Chondrocyte (in vitro differentiated cells): ENCODE measurements at regions not wholly inside any gene's neighbourhood (a gene's known extent, or its start where the extent isn't known, plus 50 kb on each side); places are given as distances from the start of the nearest gene placed in this dataset.

Experiments
- DNase-seq: peaks from one replicate; pipeline ENCODE4 v3.0.0; 2021; ENCODE audit warnings: mixed read lengths, low spot score
- H3K27ac Mint-ChIP-seq: one replicate; pipeline ENCODE4 v1.8.0; 2021; ENCODE audit warnings: mild to moderate bottlenecking, moderate library complexity, mixed read lengths; ENCODE audit not compliant: unreplicated experiment
- H3K27me3 Mint-ChIP-seq: 2 replicates; pipeline ENCODE4 v1.8.0; 2021; ENCODE audit warnings: low read depth, mixed read lengths
- H3K36me3 Mint-ChIP-seq: 2 replicates; pipeline ENCODE4 v1.8.0; 2021; ENCODE audit warnings: low read depth, mixed read lengths
- H3K4me1 Mint-ChIP-seq: 2 replicates; pipeline ENCODE4 v1.8.0; 2021; ENCODE audit warnings: low read depth, mild to moderate bottlenecking, mixed read lengths
- H3K4me3 Mint-ChIP-seq: one replicate; pipeline ENCODE4 v1.8.0; 2021; ENCODE audit warnings: mild to moderate bottlenecking, moderate library complexity, mixed read lengths; ENCODE audit not compliant: unreplicated experiment
- H3K9me3 Mint-ChIP-seq: 2 replicates; pipeline ENCODE4 v1.8.0; 2021; ENCODE audit warnings: low read depth, mixed read lengths
- TF ChIP-seq, protein P1 (sequence below): fragments of 200-600 bp; sonication (generic); IDR thresholded peaks from 2 replicates; pipeline ENCODE4 v1.5.0; 2021; ENCODE audit warnings: antibody characterized with exemption, mild to moderate bottlenecking, moderate library complexity

DNA sequence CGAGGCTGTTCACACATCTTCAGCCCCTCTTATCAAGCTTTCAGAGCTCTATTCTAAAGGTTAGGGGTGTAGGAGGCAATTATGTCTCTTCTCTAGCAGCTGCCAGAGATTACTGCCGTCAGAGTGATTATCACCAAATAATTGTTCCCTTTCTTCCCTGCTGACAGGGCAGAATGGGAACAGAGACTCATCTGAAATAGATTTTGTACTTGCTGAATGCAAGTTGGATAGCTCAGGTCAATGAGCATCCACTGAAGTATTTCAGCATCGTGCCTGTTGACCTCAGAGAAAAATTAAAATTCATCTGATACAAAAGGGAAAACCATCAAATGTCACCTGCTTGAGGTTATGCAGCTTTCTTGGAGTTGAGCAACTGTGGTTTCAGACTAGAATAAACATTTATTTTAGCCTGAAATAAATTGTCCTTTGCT, 213.7 kb upstream of the MAP3K1 start:
- H3K36me3 Mint-ChIP-seq = no peaks in the 10 kb centered on the region
- no peak for DNase-seq
- H3K27me3 Mint-ChIP-seq = no peaks in the 10 kb centered on the region
- no peak overlapping the region for H3K27ac Mint-ChIP-seq
- no peaks in the 10 kb centered on the region for H3K9me3 Mint-ChIP-seq
- TF ChIP-seq, protein P1, sequence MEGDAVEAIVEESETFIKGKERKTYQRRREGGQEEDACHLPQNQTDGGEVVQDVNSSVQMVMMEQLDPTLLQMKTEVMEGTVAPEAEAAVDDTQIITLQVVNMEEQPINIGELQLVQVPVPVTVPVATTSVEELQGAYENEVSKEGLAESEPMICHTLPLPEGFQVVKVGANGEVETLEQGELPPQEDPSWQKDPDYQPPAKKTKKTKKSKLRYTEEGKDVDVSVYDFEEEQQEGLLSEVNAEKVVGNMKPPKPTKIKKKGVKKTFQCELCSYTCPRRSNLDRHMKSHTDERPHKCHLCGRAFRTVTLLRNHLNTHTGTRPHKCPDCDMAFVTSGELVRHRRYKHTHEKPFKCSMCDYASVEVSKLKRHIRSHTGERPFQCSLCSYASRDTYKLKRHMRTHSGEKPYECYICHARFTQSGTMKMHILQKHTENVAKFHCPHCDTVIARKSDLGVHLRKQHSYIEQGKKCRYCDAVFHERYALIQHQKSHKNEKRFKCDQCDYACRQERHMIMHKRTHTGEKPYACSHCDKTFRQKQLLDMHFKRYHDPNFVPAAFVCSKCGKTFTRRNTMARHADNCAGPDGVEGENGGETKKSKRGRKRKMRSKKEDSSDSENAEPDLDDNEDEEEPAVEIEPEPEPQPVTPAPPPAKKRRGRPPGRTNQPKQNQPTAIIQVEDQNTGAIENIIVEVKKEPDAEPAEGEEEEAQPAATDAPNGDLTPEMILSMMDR = no peak
- H3K4me3 Mint-ChIP-seq = no peak overlapping the region
- H3K4me1 Mint-ChIP-seq = peaks cover 37% of the 10 kb centered on the region

DNA sequence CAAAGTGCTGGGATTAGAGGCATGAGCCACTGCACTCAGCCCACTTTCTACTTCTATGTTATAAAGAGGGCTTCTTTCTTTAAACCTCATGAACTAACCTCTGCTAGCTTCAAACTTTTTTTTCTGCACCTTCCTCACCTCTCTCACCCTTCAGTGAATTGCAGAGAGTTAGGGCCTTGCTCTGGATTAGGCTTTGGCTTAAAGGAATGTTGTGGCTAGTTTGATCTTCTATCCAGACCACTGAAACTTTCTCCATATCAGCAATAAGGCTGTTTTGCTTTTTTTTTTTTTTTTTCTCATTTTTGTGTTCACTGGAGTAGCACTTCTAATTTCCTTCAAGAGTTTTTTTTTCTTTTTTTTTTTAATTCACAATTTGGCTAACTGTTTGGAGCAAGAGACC, 216.4 kb upstream of the MAP3K1 start:
- no peaks in the 10 kb centered on the region for H3K27me3 Mint-ChIP-seq
- H3K27ac Mint-ChIP-seq = no peak overlapping the region
- H3K36me3 Mint-ChIP-seq = no peaks in the 10 kb centered on the region
- H3K9me3 Mint-ChIP-seq = no peaks in the 10 kb centered on the region
- peaks cover 27% of the 10 kb centered on the region for H3K4me1 Mint-ChIP-seq
- no peak for DNase-seq
- TF ChIP-seq, protein P1 = no peak
- no peak overlapping the region for H3K4me3 Mint-ChIP-seq

DNA sequence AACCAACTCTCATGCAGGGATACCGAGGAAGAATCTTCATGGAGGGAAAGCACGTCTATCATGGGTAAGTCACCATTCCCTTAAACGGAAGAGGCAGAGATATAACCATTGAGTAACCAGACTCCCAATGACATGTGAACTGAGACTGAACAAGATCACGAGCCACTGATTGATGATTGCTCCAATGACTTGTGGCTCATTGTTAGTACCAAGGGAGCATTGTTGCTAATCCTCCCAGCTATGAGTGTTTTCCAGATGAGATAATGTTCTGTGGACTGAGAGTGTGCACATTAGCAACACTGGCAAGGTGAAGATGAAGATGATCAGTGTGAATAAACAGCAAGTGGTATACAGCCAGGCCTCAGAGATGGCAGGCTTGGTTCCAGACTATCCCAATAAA, 219.2 kb upstream of the MAP3K1 start:
- DNase-seq = no peak
- peaks cover 14% of the 10 kb centered on the region for H3K4me1 Mint-ChIP-seq
- H3K9me3 Mint-ChIP-seq = no peaks in the 10 kb centered on the region
- TF ChIP-seq, protein P1 = no peak
- no peaks in the 10 kb centered on the region for H3K27me3 Mint-ChIP-seq
- H3K36me3 Mint-ChIP-seq = peaks cover 2% of the 10 kb centered on the region
- H3K4me3 Mint-ChIP-seq = no peak overlapping the region
- H3K27ac Mint-ChIP-seq = no peak overlapping the region

DNA sequence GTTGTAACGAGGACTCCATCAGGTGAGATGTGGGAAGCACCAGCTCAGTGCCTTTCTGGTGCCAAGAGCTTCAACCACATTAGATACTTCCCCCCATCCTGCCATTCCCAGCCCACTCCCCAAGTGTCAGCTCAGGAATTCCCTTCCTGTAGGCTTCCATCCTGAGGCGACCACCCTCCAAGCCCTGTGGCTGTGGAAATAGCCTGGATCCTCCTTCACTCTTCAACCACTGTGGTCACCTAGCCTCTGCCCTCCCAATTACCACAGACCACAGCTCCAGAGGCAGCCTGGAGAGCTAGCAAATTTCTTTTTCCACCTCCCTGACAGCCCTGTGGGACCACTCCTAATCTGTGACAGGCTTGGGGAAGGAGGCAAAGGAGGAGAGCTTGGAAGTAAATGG, 219.8 kb upstream of the MAP3K1 start:
- no peaks in the 10 kb centered on the region for H3K9me3 Mint-ChIP-seq
- DNase-seq = no peak
- H3K4me3 Mint-ChIP-seq = no peak overlapping the region
- peaks cover 14% of the 10 kb centered on the region for H3K4me1 Mint-ChIP-seq
- H3K36me3 Mint-ChIP-seq = peaks cover 2% of the 10 kb centered on the region
- no peaks in the 10 kb centered on the region for H3K27me3 Mint-ChIP-seq
- H3K27ac Mint-ChIP-seq = no peak overlapping the region
- TF ChIP-seq, protein P1 = no peak

DNA sequence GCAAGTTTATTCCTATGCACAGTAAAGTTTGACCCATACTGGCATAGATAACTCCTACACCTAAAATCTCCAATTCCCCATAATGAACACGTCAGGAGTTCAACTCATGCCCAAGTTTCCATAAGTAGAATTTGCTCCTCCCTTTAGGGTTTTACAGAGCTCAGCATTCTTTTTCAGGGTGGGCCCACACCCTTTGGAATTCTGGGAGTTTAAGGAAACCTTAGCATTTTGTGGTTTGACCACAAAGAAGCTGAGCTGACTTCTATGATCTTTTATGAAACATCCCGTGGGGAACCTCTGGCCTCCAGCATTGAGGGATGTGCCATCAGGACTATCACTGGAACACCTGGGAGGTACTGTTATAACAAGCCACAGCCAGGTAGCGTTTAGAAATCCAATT, 220.6 kb upstream of the MAP3K1 start:
- Mint-ChIP-seq H3K9me3 (no peaks in the 10 kb centered on the region), H3K4me3 (no peak overlapping the region), H3K36me3 (peaks cover 2% of the 10 kb centered on the region), H3K27me3 (no peaks in the 10 kb centered on the region), H3K27ac (no peak overlapping the region), H3K4me1 (peaks cover 14% of the 10 kb centered on the region)
- TF ChIP-seq, protein P1 = no peak
- DNase-seq = no peak
